ENCODE measurements at regions not wholly inside any gene's neighbourhood (a gene's known extent, or its start where the extent isn't known, plus 50 kb on each side); places are given as distances from the start of the nearest gene placed in this dataset.

DNA sequence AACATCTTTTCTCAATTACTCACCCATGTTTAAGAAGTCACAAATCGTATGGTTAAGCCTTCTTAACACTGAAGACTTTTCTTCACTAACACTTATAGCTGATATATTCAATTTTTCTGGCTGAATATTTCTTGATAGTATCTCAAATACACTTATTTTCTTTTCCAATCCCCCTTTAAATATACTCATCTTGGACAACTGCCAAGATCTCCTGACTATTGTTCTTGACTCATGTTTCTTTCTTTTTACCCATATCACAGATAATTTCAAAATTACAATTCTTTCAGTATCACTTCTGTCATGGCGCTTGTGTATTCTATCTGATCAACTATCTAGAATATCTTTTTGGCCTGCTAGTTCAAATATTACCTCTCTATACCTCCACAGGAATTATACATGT lies 954.3 kb upstream of the ACVR2A start:
- no peak overlapping the region for H3K9ac ChIP-seq (ENCODE audit: low read depth, low read length)
- H3K4me3 ChIP-seq (ENCODE audit: low read length) = no peak overlapping the region
- H3K36me3 ChIP-seq (ENCODE audit: insufficient read depth, low read length) = no peaks in the 10 kb centered on the region
- peaks cover 10% of the 10 kb centered on the region for H3K4me1 ChIP-seq (ENCODE audit: control insufficient read depth, insufficient read depth, low read length)
- H3K27me3 ChIP-seq (ENCODE audit: control insufficient read depth, insufficient read depth, low read length) = no peaks in the 10 kb centered on the region
- no peak overlapping the region for H3K4me2 ChIP-seq (ENCODE audit: low read length)
- no peaks in the 10 kb centered on the region for H3K9me3 ChIP-seq (replicated peaks; ENCODE audit: low read length)

DNA sequence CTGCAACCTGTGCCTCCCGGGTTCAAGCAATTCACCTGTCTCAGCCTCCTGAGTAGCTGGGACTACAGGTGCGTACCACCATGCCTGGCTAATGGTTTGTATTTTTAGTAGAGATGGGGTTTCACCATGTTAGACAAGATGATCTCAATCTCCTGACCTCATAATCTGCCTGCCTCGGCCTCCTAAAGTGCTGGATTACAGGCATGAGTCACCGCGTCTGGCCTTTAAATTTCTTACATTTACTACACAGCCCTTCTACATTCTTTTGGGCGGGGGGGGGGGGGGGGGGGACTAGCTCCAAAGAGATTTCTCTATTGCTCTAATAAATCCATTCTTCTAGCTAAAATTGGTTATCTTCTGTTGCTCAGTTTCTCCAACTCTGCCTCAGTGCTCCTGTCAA lies 964.9 kb upstream of the ACVR2A start:
- no peak overlapping the region for H3K9ac ChIP-seq (ENCODE audit: low read depth, low read length)
- H3K36me3 ChIP-seq (ENCODE audit: insufficient read depth, low read length) = no peaks in the 10 kb centered on the region
- H3K27me3 ChIP-seq (ENCODE audit: control insufficient read depth, insufficient read depth, low read length) = no peaks in the 10 kb centered on the region
- peaks cover 3% of the 10 kb centered on the region for H3K4me1 ChIP-seq (ENCODE audit: control insufficient read depth, insufficient read depth, low read length)
- H3K4me2 ChIP-seq (ENCODE audit: low read length) = no peak overlapping the region
- no peaks in the 10 kb centered on the region for H3K9me3 ChIP-seq (replicated peaks; ENCODE audit: low read length)
- no peak overlapping the region for H3K4me3 ChIP-seq (ENCODE audit: low read length)

DNA sequence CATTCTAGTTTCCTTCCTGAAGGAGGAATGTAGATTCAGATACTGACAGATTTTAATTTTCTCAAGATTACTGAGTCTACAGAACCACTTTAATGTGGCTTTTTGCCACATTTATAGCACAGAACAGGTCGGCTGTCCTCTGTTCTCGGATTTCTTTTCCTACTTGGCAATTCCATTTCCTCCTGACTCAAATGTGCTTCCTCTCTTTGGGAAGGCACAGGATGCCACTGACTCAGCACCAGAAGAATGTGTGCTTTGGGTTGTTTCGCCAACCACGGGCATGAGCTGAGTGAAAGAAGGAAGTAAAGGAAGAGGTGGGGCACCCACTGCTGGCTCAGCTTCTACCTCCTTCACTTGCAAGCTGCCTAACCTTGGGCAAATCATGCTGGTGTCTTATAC lies 970.6 kb upstream of the ACVR2A start:
- H3K27me3 ChIP-seq (ENCODE audit: control insufficient read depth, insufficient read depth, low read length) = no peaks in the 10 kb centered on the region
- H3K4me1 ChIP-seq (ENCODE audit: control insufficient read depth, insufficient read depth, low read length) = peaks cover 17% of the 10 kb centered on the region
- no peaks in the 10 kb centered on the region for H3K9me3 ChIP-seq (replicated peaks; ENCODE audit: low read length)
- H3K4me2 ChIP-seq (ENCODE audit: low read length) = peak overlapping the region; percentile 56
- peak overlapping the region; percentile 17 for H3K4me3 ChIP-seq (ENCODE audit: low read length)
- H3K9ac ChIP-seq (ENCODE audit: low read depth, low read length) = no peak overlapping the region
- H3K36me3 ChIP-seq (ENCODE audit: insufficient read depth, low read length) = no peaks in the 10 kb centered on the region

DNA sequence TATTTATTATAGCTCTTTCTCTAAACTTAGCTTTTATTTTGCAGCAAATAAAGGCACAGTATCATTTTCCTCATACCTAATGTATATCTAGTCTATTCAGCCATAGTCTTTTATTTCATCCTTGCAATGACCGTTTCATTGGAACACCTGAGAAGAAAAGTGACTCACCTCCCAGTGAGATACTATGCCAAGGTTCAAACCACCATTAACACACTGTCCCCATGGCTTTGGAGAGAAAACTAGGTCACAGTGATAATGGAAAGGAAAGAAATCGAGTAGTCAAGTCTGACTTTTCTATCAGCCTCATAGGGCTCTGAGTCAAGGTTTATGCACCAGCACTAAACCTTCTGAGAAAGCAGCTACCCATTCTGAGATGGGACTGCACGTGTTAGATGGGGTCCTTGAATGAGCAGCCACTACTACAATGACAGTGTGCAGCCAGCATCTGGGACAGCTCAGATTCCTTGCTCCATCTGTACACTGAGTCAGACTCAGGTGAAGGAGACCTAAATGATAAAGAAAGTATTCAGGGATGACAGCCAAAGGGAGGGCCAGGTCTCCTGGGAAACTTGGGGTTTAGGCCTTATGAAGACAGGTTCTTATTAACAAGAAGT lies 971.1 kb upstream of the ACVR2A start:
- Histone ChIP-seq H3K36me3 (ENCODE audit: insufficient read depth, low read length) (no peaks in the 10 kb centered on the region), H3K4me1 (ENCODE audit: control insufficient read depth, insufficient read depth, low read length) (peaks cover 17% of the 10 kb centered on the region), H3K4me3 (ENCODE audit: low read length) (peak overlapping the region; percentile 17), H3K9ac (ENCODE audit: low read depth, low read length) (no peak overlapping the region), H3K4me2 (ENCODE audit: low read length) (peak overlapping the region; percentile 56), H3K9me3 (replicated peaks; ENCODE audit: low read length) (no peaks in the 10 kb centered on the region), H3K27me3 (ENCODE audit: control insufficient read depth, insufficient read depth, low read length) (no peaks in the 10 kb centered on the region)

DNA sequence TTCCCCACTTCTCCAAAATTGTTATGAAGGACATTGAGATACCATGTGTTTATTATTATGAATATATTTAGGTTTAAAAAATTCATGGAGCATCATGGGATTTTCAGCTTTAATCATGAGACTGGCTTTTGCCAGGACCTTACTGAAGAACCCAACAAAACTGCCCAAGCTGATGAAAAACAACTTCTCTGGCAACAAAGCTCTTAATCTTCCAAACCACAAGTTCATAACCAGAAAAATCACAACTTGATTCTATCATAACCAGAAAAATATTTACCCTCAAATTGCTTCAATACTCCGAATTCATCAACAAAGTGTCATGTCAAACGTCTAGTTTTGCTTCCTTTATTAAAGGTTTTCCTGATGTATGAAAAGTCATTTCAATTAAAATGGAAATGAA lies 971.8 kb upstream of the ACVR2A start:
- Histone ChIP-seq H3K4me3 (ENCODE audit: low read length) (no peak overlapping the region), H3K4me2 (ENCODE audit: low read length) (no peak overlapping the region), H3K27me3 (ENCODE audit: control insufficient read depth, insufficient read depth, low read length) (no peaks in the 10 kb centered on the region), H3K36me3 (ENCODE audit: insufficient read depth, low read length) (no peaks in the 10 kb centered on the region), H3K9me3 (replicated peaks; ENCODE audit: low read length) (no peaks in the 10 kb centered on the region), H3K4me1 (ENCODE audit: control insufficient read depth, insufficient read depth, low read length) (peaks cover 17% of the 10 kb centered on the region), H3K9ac (ENCODE audit: low read depth, low read length) (no peak overlapping the region)

DNA sequence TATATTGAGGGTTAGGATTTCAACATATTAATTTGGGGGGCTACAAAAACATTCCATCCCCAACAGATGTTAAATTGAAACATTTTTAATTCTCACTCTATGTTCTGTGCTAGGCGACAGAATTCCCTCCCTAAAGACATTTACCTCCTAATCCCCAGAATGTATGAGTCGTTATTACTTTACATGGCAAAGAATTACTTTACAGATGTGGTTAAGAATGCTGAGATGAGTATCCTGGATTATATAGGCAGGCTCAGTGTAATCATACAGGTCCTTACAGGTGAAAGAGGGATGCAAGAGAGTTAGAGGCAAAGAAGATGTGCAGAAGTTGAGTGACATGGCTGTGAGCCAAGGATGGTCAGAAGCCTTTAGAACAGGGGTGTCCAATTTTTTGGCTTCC lies 974.1 kb upstream of the ACVR2A start:
- peaks cover 17% of the 10 kb centered on the region for H3K4me1 ChIP-seq (ENCODE audit: control insufficient read depth, insufficient read depth, low read length)

DNA sequence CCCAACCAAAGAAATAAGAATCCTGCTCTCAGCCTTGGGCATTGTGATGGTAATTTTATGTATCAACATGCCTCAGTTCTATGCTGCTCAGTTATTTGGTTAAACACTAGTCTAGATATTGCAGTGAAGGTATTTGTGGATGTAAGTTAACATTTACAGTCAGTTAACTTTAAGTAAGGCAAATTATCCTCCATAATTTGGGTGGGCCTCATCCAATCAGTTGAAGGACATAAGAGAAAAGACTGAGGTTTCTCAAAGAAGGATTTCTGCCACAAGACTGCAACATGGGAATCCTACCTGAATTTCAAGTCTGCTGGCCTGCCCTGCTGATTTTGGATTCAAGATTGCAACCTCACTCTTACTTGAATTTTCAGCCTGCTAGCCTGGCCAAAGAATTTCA lies 975.5 kb upstream of the ACVR2A start:
- Histone ChIP-seq H3K4me3 (ENCODE audit: low read length) (no peak overlapping the region), H3K27me3 (ENCODE audit: control insufficient read depth, insufficient read depth, low read length) (no peaks in the 10 kb centered on the region)

More for the DNA sequence above, 974.1 kb upstream of the ACVR2A start:
- Histone ChIP-seq H3K4me2 (ENCODE audit: low read length) (no peak overlapping the region), H3K36me3 (ENCODE audit: insufficient read depth, low read length) (no peaks in the 10 kb centered on the region), H3K9me3 (replicated peaks; ENCODE audit: low read length) (no peaks in the 10 kb centered on the region), H3K27me3 (ENCODE audit: control insufficient read depth, insufficient read depth, low read length) (no peaks in the 10 kb centered on the region), H3K4me3 (ENCODE audit: low read length) (no peak overlapping the region), H3K9ac (ENCODE audit: low read depth, low read length) (no peak overlapping the region)

DNA sequence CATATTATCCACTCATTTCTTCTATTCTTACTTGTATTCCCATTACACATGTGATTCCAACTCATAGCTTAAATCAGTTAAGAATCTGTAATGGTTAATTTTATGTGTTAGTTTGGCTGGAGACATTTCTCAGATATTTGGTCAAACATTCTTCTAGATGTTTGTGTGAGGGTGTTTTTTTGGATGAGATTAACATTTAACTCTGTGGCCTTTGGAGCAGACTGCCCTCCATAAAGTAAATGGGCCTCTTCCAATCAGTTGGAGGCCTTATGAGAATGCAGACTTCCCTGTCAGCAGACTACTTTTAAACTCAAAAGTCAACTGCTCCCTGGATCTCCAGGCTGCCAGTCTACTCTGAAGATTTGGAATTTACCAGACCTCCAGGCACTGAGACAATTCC lies 976.8 kb upstream of the ACVR2A start:
- Histone ChIP-seq H3K36me3 (ENCODE audit: insufficient read depth, low read length) (no peaks in the 10 kb centered on the region), H3K4me3 (ENCODE audit: low read length) (no peak overlapping the region), H3K9ac (ENCODE audit: low read depth, low read length) (no peak overlapping the region), H3K4me2 (ENCODE audit: low read length) (no peak overlapping the region), H3K27me3 (ENCODE audit: control insufficient read depth, insufficient read depth, low read length) (no peaks in the 10 kb centered on the region), H3K9me3 (replicated peaks; ENCODE audit: low read length) (no peaks in the 10 kb centered on the region), H3K4me1 (ENCODE audit: control insufficient read depth, insufficient read depth, low read length) (no peaks in the 10 kb centered on the region)

More for the DNA sequence above, 975.5 kb upstream of the ACVR2A start:
- Histone ChIP-seq H3K36me3 (ENCODE audit: insufficient read depth, low read length) (no peaks in the 10 kb centered on the region), H3K4me1 (ENCODE audit: control insufficient read depth, insufficient read depth, low read length) (peaks cover 8% of the 10 kb centered on the region), H3K4me2 (ENCODE audit: low read length) (no peak overlapping the region), H3K9me3 (replicated peaks; ENCODE audit: low read length) (no peaks in the 10 kb centered on the region), H3K9ac (ENCODE audit: low read depth, low read length) (no peak overlapping the region)

DNA sequence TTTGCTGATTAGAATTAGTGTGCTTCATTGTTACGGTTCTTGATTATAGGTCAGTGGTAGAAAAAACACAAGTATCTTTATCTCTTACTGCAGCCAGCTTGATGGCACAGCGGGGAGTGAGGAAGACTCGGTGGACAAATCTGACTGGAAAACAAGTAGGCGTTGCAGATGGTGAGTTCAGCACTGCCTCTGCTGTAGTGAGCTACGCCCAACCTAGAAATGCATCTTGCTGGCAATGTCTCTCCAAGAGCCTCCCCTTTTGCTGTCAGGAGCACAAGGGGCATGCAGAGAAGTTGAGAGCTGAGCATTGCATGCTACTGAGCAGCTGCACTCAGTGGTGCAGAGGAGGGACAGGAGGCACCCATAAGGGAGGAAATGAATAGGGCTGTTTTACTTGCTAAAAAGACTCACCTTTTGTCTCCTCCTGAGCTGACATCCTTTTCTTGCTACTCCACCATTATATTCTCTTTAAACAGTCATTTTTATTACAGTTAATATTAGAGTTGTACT lies 977.3 kb upstream of the ACVR2A start:
- H3K27me3 ChIP-seq (ENCODE audit: control insufficient read depth, insufficient read depth, low read length) = no peaks in the 10 kb centered on the region
- no peaks in the 10 kb centered on the region for H3K4me1 ChIP-seq (ENCODE audit: control insufficient read depth, insufficient read depth, low read length)
- H3K4me3 ChIP-seq (ENCODE audit: low read length) = no peak overlapping the region
- H3K9ac ChIP-seq (ENCODE audit: low read depth, low read length) = no peak overlapping the region
- H3K4me2 ChIP-seq (ENCODE audit: low read length) = no peak overlapping the region
- H3K36me3 ChIP-seq (ENCODE audit: insufficient read depth, low read length) = no peaks in the 10 kb centered on the region
- H3K9me3 ChIP-seq (replicated peaks; ENCODE audit: low read length) = no peaks in the 10 kb centered on the region

DNA sequence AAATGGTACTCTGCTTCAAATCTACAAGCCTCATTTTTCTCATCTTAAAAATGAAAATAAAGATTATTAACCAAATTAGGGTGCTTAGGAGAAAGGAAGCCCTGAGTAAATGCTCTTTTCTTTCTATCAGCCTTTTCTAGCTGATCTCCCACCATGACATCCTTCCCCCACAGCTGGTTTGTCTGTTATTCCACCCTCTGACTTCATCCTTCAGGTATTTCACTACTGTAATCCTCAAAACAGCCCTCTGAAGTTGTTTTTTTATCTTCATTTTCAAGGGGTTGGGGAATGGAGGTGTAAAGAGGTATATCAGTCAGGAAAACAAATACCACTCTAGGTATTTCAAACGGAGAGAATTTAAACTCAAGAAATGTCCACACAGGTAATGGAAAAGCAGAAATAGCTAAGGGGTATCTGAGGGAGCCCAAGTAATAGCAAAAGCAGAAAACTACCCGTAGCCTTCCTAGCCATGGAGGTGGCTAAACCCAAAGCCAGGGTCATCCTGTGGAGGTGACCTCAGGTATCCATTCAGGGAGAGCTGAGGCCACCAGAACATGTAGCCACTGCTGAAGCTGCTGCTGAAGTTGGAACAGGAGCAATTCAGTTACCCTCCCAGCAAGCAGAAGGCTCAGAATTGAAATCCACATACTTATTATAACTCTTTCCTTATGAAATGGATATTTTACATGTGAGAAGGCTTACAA lies 990.9 kb upstream of the ACVR2A start:
- Histone ChIP-seq H3K36me3 (ENCODE audit: insufficient read depth, low read length) (no peaks in the 10 kb centered on the region), H3K9me3 (replicated peaks; ENCODE audit: low read length) (no peaks in the 10 kb centered on the region), H3K27me3 (ENCODE audit: control insufficient read depth, insufficient read depth, low read length) (no peaks in the 10 kb centered on the region), H3K9ac (ENCODE audit: low read depth, low read length) (no peak overlapping the region), H3K4me1 (ENCODE audit: control insufficient read depth, insufficient read depth, low read length) (peaks cover 21% of the 10 kb centered on the region), H3K4me3 (ENCODE audit: low read length) (no peak overlapping the region), H3K4me2 (ENCODE audit: low read length) (no peak overlapping the region)

DNA sequence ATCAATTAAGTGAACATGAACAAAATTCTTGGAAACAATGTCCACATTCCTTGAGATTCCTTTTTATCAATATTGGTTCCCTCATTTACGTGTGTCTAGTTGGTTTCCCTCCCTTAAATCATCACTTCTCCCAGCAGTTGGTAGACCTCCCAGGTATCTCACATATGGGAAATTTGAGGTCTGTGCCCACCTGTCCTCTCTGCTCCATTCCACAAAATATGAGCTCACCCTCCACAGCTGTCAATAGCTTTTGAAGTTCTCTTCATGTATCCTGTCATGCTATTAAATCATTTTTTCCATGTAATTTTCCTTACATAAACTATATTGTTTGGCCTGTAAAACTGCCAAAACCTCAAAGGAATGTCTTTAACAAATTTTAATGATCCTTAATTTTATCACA lies 992.2 kb upstream of the ACVR2A start:
- no peak overlapping the region for H3K9ac ChIP-seq (ENCODE audit: low read depth, low read length)
- no peaks in the 10 kb centered on the region for H3K36me3 ChIP-seq (ENCODE audit: insufficient read depth, low read length)
- H3K9me3 ChIP-seq (replicated peaks; ENCODE audit: low read length) = no peaks in the 10 kb centered on the region
- no peak overlapping the region for H3K4me3 ChIP-seq (ENCODE audit: low read length)
- H3K4me2 ChIP-seq (ENCODE audit: low read length) = no peak overlapping the region
- H3K4me1 ChIP-seq (ENCODE audit: control insufficient read depth, insufficient read depth, low read length) = peaks cover 21% of the 10 kb centered on the region
- H3K27me3 ChIP-seq (ENCODE audit: control insufficient read depth, insufficient read depth, low read length) = no peaks in the 10 kb centered on the region

DNA sequence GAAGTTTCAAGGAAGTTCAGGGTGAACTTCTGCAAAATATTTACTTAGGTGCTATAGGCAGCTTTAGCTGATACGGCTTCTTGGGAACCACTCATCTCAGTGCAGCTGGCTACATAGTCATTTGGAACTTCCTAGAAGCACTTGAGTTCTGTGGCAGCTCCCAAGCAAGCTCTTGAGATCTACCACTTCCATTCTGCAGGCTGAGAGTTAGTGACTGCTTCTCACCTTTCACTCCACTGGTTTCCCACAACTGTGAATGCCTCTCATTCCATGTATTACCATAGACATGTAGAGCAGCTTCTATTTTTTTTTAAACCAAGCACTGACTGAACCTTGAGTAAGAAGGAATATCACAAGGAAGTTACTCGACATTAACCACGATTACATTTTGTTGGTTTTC lies 994.1 kb upstream of the ACVR2A start:
- no peak overlapping the region for H3K4me2 ChIP-seq (ENCODE audit: low read length)
- no peak overlapping the region for H3K4me3 ChIP-seq (ENCODE audit: low read length)
- peaks cover 21% of the 10 kb centered on the region for H3K4me1 ChIP-seq (ENCODE audit: control insufficient read depth, insufficient read depth, low read length)
- no peaks in the 10 kb centered on the region for H3K36me3 ChIP-seq (ENCODE audit: insufficient read depth, low read length)
- H3K9ac ChIP-seq (ENCODE audit: low read depth, low read length) = no peak overlapping the region
- H3K27me3 ChIP-seq (ENCODE audit: control insufficient read depth, insufficient read depth, low read length) = no peaks in the 10 kb centered on the region
- H3K9me3 ChIP-seq (replicated peaks; ENCODE audit: low read length) = no peaks in the 10 kb centered on the region

Measured in skeletal muscle satellite cell (primary cell).